GM23338 (cell line): ENCODE measurements at regions not wholly inside any gene's neighbourhood (a gene's known extent, or its start where the extent isn't known, plus 50 kb on each side); places are given as distances from the start of the nearest gene placed in this dataset.

Source experiments
- ATAC-seq: fragments of 200-7000 bp; cut with Tn5 transposase; 3 replicates; pipeline ENCODE4 v1.9.1; 2020
- DNase-seq: peaks from one replicate; pipeline ENCODE4 v3.0.0-alpha.2; 2015; ENCODE audit warnings: low spot score
- H2AFZ ChIP-seq: fragments of 200-600 bp; sonication (generic); 2 replicates; pipeline ENCODE4 v1.8.0; 2016; ENCODE audit warnings: antibody characterized with exemption, mild to moderate bottlenecking, moderate library complexity
- H3F3A ChIP-seq: fragments of 200-600 bp; sonication (generic); replicated peaks from 2 replicates; pipeline ENCODE4 v1.8.0; 2017; ENCODE audit warnings: antibody characterized with exemption, mixed run types, low read depth
- H3K27ac ChIP-seq: fragments of 200-600 bp; sonication (generic); 2 replicates; pipeline ENCODE4 v1.6.1; 2016; ENCODE audit warnings: low read depth
- H3K27me3 ChIP-seq: fragments of 200-600 bp; sonication (generic); 2 replicates; pipeline ENCODE4 v1.8.0; 2016; ENCODE audit warnings: mild to moderate bottlenecking, mixed run types, moderate library complexity; ENCODE audit not compliant: insufficient read depth
- H3K36me3 ChIP-seq: fragments of 200-600 bp; sonication (generic); 2 replicates; pipeline ENCODE4 v1.8.0; 2016; ENCODE audit warnings: mild to moderate bottlenecking; ENCODE audit not compliant: insufficient read depth
- H3K4me1 ChIP-seq: fragments of 200-600 bp; sonication (generic); 2 replicates; pipeline ENCODE4 v1.8.0; 2016; ENCODE audit warnings: mild to moderate bottlenecking, moderate library complexity; ENCODE audit not compliant: insufficient read depth
- H3K4me2 ChIP-seq: fragments of 200-600 bp; sonication (generic); 2 replicates; pipeline ENCODE4 v1.7.1; 2017; ENCODE audit warnings: mixed run types
- H3K4me3 ChIP-seq: fragments of 200-600 bp; sonication (generic); 2 replicates; pipeline ENCODE4 v1.6.1; 2016; ENCODE audit warnings: mixed run types
- H3K79me2 ChIP-seq: fragments of 200-600 bp; sonication (generic); replicated peaks from 2 replicates; pipeline ENCODE4 v1.8.0; 2017; ENCODE audit warnings: mild to moderate bottlenecking; ENCODE audit not compliant: insufficient read depth
- H3K9me2 ChIP-seq: fragments of 200-600 bp; sonication (generic); 2 replicates; pipeline ENCODE4 v1.8.0; 2017; ENCODE audit not compliant: insufficient read depth
- H4K20me1 ChIP-seq: fragments of 200-600 bp; sonication (generic); replicated peaks from 2 replicates; pipeline ENCODE4 v1.8.0; 2017; ENCODE audit warnings: mild to moderate bottlenecking; ENCODE audit not compliant: insufficient read depth
- H3K27ac Mint-ChIP-seq: 2 replicates; pipeline ENCODE4 v1.8.0; 2020; ENCODE audit warnings: inconsistent platforms, mild to moderate bottlenecking, moderate library complexity, mixed read lengths
- H3K27me3 Mint-ChIP-seq: 3 replicates; pipeline ENCODE4 v1.8.0; 2022; ENCODE audit warnings: low read depth, mild to moderate bottlenecking, moderate library complexity, mixed read lengths, inconsistent platforms; ENCODE audit not compliant: insufficient read depth, poor library complexity
- H3K36me3 Mint-ChIP-seq: 3 replicates; pipeline ENCODE4 v1.8.0; 2021; ENCODE audit warnings: low read depth, mild to moderate bottlenecking, inconsistent platforms, moderate library complexity, mixed read lengths
- H3K4me1 Mint-ChIP-seq: 3 replicates; pipeline ENCODE4 v1.8.0; 2020; ENCODE audit warnings: mild to moderate bottlenecking, inconsistent platforms, mixed read lengths
- H3K4me3 Mint-ChIP-seq: 3 replicates; pipeline ENCODE4 v1.8.0; 2021; ENCODE audit warnings: moderate library complexity, mild to moderate bottlenecking, inconsistent platforms, mixed read lengths
- H3K9me3 Mint-ChIP-seq: 3 replicates; pipeline ENCODE4 v1.8.0; 2020; ENCODE audit warnings: moderate library complexity, mild to moderate bottlenecking, inconsistent platforms, mixed read lengths
- CREB1 ChIP-seq: fragments of 250-450 bp; sonication (Bioruptor Pico); IDR thresholded peaks from 2 replicates; pipeline ENCODE4 v1.5.0; 2020; ENCODE audit warnings: low read depth, mild to moderate bottlenecking, moderate library complexity
- CTCF ChIP-seq, 2 experiments: fragments of 200-600 bp in 1 of 2; sonication (generic) in 1 of 2; conservative IDR thresholded peaks; 2 replicates each; pipeline versions ENCODE4 v1.5.1 to v1.6.1; 2016 to 2017; ENCODE audit warnings: antibody characterized with exemption in 2 of 2, low read depth in 2 of 2, mild to moderate bottlenecking in 2 of 2, moderate library complexity in 1 of 2
- EZH2 ChIP-seq: fragments of 200-600 bp; sonication (generic); IDR thresholded peaks from one replicate; pipeline ENCODE4 v1.8.0; 2017; ENCODE audit warnings: antibody characterized with exemption, mild to moderate bottlenecking, low read depth; ENCODE audit not compliant: unreplicated experiment
- POLR2AphosphoS5 ChIP-seq: IDR thresholded peaks from 2 replicates; pipeline ENCODE4 v1.6.1; 2016; ENCODE audit warnings: antibody characterized with exemption, low read depth
- ZNF114 ChIP-seq: fragments of 250-450 bp; sonication (Bioruptor Pico); IDR thresholded peaks from 2 replicates; pipeline ENCODE4 v1.5.0; 2020; ENCODE audit warnings: mild to moderate bottlenecking, moderate library complexity
- ZNF462 ChIP-seq: fragments of 250-450 bp; sonication (Bioruptor Pico); IDR thresholded peaks from 2 replicates; pipeline ENCODE4 v1.5.0; 2020; ENCODE audit warnings: mild to moderate bottlenecking, moderate library complexity
- TF ChIP-seq, protein P1 (sequence below): IDR thresholded peaks from one replicate; pipeline ENCODE4 v1.6.1; 2018; ENCODE audit warnings: antibody characterized with exemption; ENCODE audit not compliant: unreplicated experiment

GRCh38 chr1:80171631-80172030 is 1165.1 kb upstream of the ADGRL4 start:
- Histone ChIP-seq H2AFZ (no peak overlapping the region), H3K9me2 (0 out of 2 replicates have a peak, but pooled peaks cover 3% of the 10 kb centered on the region), H3K36me3 (no peaks in the 10 kb centered on the region), H3K79me2 (no peaks in the 10 kb centered on the region), H3K4me1 (no peaks in the 10 kb centered on the region), H3F3A (no peaks in the 10 kb centered on the region), H3K27ac (no peak overlapping the region), H3K4me3 (no peak overlapping the region), H4K20me1 (no peaks in the 10 kb centered on the region), H3K27me3 (no peaks in the 10 kb centered on the region), H3K4me2 (no peak overlapping the region)
- no peak for ATAC-seq
- H3K4me3 Mint-ChIP-seq, result no peak overlapping the region
- no peak for DNase-seq
- H3K4me1 Mint-ChIP-seq, result no peaks in the 10 kb centered on the region
- H3K27me3 Mint-ChIP-seq, result no peaks in the 10 kb centered on the region
- TF ChIP-seq CTCF (conservative IDR thresholded peaks at IDR 0.05; ENCODE audit: low read depth in 2 of 2) (no peak), POLR2AphosphoS5 (no peak)
- no peaks in the 10 kb centered on the region for H3K36me3 Mint-ChIP-seq
- H3K27ac Mint-ChIP-seq, result no peak overlapping the region
- H3K9me3 Mint-ChIP-seq, result no peaks in the 10 kb centered on the region

- Histone ChIP-seq H3K27ac (no peak overlapping the region), H3K4me3 (no peak overlapping the region), H3K79me2 (no peaks in the 10 kb centered on the region), H4K20me1 (no peaks in the 10 kb centered on the region), H3F3A (no peaks in the 10 kb centered on the region), H2AFZ (no peak overlapping the region), H3K4me2 (no peak overlapping the region), H3K9me2 (0 out of 2 replicates have a peak, but pooled peaks cover 3% of the 10 kb centered on the region), H3K27me3 (no peaks in the 10 kb centered on the region), H3K36me3 (no peaks in the 10 kb centered on the region), H3K4me1 (no peaks in the 10 kb centered on the region)
- no peaks in the 10 kb centered on the region for H3K27me3 Mint-ChIP-seq
- no peaks in the 10 kb centered on the region for H3K9me3 Mint-ChIP-seq
- no peak for DNase-seq
- no peak overlapping the region for H3K27ac Mint-ChIP-seq
- no peaks in the 10 kb centered on the region for H3K36me3 Mint-ChIP-seq
- ATAC-seq, result no peak
- H3K4me3 Mint-ChIP-seq, result no peak overlapping the region
- H3K4me1 Mint-ChIP-seq, result no peaks in the 10 kb centered on the region
- no peak for TF ChIP-seq CREB1 (CRISPR knock-in tag)
- TF ChIP-seq ZNF462 (CRISPR knock-in tag), result no peak
- no peak for TF ChIP-seq ZNF114 (CRISPR knock-in tag)
- TF ChIP-seq, protein P1, sequence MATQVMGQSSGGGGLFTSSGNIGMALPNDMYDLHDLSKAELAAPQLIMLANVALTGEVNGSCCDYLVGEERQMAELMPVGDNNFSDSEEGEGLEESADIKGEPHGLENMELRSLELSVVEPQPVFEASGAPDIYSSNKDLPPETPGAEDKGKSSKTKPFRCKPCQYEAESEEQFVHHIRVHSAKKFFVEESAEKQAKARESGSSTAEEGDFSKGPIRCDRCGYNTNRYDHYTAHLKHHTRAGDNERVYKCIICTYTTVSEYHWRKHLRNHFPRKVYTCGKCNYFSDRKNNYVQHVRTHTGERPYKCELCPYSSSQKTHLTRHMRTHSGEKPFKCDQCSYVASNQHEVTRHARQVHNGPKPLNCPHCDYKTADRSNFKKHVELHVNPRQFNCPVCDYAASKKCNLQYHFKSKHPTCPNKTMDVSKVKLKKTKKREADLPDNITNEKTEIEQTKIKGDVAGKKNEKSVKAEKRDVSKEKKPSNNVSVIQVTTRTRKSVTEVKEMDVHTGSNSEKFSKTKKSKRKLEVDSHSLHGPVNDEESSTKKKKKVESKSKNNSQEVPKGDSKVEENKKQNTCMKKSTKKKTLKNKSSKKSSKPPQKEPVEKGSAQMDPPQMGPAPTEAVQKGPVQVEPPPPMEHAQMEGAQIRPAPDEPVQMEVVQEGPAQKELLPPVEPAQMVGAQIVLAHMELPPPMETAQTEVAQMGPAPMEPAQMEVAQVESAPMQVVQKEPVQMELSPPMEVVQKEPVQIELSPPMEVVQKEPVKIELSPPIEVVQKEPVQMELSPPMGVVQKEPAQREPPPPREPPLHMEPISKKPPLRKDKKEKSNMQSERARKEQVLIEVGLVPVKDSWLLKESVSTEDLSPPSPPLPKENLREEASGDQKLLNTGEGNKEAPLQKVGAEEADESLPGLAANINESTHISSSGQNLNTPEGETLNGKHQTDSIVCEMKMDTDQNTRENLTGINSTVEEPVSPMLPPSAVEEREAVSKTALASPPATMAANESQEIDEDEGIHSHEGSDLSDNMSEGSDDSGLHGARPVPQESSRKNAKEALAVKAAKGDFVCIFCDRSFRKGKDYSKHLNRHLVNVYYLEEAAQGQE, result no peak
- TF ChIP-seq POLR2AphosphoS5, result no peak
- TF ChIP-seq EZH2, result no peak
These were observed 1164.4 kb upstream of the ADGRL4 start for GRCh38 chr1:80170811-80171485.
